ENCODE measurements at regions not wholly inside any gene's neighbourhood (a gene's known extent, or its start where the extent isn't known, plus 50 kb on each side); places are given as distances from the start of the nearest gene placed in this dataset.

DNA sequence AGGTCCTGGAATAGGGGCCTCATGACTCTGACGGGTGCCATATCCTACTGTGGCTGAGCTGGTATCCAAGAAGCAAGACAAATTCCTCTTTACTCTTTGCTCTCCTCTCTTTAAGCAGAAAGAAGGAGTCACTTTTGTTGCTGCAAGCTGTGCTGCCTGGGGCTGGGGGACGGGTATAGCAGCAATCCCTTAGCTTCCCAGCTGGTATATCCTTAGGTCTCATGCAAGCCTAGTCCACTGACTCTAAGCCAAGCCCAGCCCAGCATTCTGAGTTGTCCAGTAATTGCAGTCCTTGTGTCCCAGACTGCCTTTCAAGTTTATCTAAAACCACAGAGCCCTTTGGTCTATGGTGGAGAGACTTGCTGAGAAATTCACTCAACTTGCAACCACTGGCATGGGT is 893.0 kb upstream of the PRR20A start:
- TF ChIP-seq, protein P1, sequence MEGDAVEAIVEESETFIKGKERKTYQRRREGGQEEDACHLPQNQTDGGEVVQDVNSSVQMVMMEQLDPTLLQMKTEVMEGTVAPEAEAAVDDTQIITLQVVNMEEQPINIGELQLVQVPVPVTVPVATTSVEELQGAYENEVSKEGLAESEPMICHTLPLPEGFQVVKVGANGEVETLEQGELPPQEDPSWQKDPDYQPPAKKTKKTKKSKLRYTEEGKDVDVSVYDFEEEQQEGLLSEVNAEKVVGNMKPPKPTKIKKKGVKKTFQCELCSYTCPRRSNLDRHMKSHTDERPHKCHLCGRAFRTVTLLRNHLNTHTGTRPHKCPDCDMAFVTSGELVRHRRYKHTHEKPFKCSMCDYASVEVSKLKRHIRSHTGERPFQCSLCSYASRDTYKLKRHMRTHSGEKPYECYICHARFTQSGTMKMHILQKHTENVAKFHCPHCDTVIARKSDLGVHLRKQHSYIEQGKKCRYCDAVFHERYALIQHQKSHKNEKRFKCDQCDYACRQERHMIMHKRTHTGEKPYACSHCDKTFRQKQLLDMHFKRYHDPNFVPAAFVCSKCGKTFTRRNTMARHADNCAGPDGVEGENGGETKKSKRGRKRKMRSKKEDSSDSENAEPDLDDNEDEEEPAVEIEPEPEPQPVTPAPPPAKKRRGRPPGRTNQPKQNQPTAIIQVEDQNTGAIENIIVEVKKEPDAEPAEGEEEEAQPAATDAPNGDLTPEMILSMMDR (IDR thresholded peaks at IDR 0.05) = no peak
- TF ChIP-seq POLR2A (IDR thresholded peaks at IDR 0.05) = no peak
- WGBS, 4 donors = 54 to 74% (median 62%) methylated on average over 2 of the region's 2 CpGs
- no peak for DNase-seq
- H3K27me3 ChIP-seq = no peaks in the 10 kb centered on the region
- H3K4me1 ChIP-seq (replicated peaks in 1 of 2) = no peaks in the 10 kb centered on the region
- no peaks in the 10 kb centered on the region for H3K9me3 ChIP-seq (replicated peaks in 1 of 3)
- no peaks in the 10 kb centered on the region for H3K36me3 ChIP-seq (replicated peaks in 1 of 2)
- no peak overlapping the region for H3K4me3 ChIP-seq
- intact Hi-C loops (cut with DNase I) = no loop called here
- H3K27ac ChIP-seq = no peak overlapping the region

DNA sequence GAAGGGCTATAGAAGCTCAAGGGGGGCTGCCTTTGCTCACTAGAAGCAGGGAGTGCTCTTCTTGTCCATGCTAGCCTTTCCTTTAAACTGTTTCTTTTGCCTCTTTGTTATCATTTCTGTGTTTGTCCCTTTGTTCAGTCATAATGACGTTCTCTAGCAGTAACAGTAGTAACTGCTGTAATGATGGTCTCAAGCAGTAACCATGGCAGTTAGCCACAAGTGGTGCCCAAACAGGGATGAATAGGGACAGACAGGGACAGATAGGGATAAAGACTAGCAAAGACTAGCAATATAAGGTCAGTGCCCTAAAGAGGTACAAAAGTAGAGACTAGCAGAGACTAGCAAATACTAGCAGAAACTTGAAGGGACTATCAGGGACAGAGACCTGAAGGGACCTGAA is 869.0 kb upstream of the PRR20A start:
- TF ChIP-seq, protein P1 (IDR thresholded peaks at IDR 0.05) = no peak
- no peak for TF ChIP-seq POLR2A (IDR thresholded peaks at IDR 0.05)
- intact Hi-C loops (cut with DNase I) = no loop called here
- 47 to 63% (median 58%) methylated on average over 1 of the region's 1 CpG for WGBS, 4 donors
- DNase-seq = no peak
- no peaks in the 10 kb centered on the region for H3K27me3 ChIP-seq
- no peaks in the 10 kb centered on the region for H3K4me1 ChIP-seq (replicated peaks in 1 of 2)
- no peak overlapping the region for H3K27ac ChIP-seq
- H3K4me3 ChIP-seq = no peak overlapping the region
- H3K9me3 ChIP-seq (replicated peaks in 1 of 3) = no peaks in the 10 kb centered on the region
- no peaks in the 10 kb centered on the region for H3K36me3 ChIP-seq (replicated peaks in 1 of 2)

DNA sequence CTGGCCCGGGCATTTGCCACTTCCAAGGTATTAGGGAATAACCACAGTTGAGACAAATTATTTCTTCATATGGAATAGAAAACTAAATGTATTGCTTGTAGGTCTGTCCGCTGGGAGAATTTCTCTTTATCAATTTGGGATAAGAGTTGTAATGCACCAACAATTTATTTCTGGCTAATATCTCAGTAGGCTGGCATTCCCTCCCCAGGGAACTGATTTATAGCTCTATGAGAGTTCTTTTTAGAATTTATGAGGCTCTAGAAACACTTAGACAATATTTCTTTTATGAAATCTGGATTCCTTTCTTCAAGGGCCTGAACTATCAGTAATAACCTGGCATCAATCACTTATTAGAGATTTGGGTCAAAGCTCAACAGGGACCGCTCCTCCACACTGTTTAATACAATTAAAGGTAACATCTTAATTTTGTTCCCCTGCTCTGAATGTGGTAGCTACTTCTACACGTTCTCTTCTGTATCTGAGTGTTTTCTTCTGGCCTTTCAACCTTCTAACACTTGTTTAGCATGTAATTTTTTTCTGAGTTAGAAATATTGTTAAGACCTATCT is 857.4 kb upstream of the PRR20A start:
- 32 to 40% (median 37%) methylated on average over 4 of the region's 4 CpGs for WGBS, 4 donors
- no peak for DNase-seq
- no peak for TF ChIP-seq POLR2A (IDR thresholded peaks at IDR 0.05)
- TF ChIP-seq, protein P1 (IDR thresholded peaks at IDR 0.05) = no peak
- H3K36me3 ChIP-seq (replicated peaks in 1 of 2) = no peaks in the 10 kb centered on the region
- no peaks in the 10 kb centered on the region for H3K27me3 ChIP-seq
- H3K4me1 ChIP-seq (replicated peaks in 1 of 2) = no peaks in the 10 kb centered on the region
- H3K27ac ChIP-seq = no peak overlapping the region
- intact Hi-C loops (cut with DNase I) = no loop called here
- no peak overlapping the region for H3K4me3 ChIP-seq
- no peaks in the 10 kb centered on the region for H3K9me3 ChIP-seq (replicated peaks in 1 of 3)

DNA sequence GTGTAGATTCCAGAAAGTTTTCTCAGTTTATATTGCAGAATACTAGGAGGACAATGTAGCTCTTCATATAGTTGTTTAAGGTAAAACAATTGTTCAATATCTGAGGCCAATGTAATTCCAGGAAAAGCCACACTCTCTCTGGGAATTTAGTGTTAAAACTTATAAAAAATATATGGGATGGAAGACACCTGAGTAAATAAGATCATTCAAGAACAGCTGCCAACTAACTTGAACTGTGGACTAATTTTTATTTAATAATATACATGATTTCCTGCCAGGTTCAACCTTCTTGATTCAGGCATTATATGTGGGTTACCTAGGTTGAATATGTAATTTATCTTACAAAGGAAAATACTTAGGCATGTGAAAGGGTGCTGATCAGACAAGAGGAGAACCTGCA is 841.1 kb upstream of the PRR20A start:
- no peak for TF ChIP-seq POLR2A (IDR thresholded peaks at IDR 0.05)
- TF ChIP-seq, protein P1 (IDR thresholded peaks at IDR 0.05) = no peak
- no peak overlapping the region for H3K27ac ChIP-seq

More for the DNA sequence above, 841.1 kb upstream of the PRR20A start:
- DNase-seq = no peak
- Histone ChIP-seq H3K4me3 (no peak overlapping the region), H3K27me3 (no peaks in the 10 kb centered on the region), H3K4me1 (replicated peaks in 1 of 2) (no peaks in the 10 kb centered on the region), H3K9me3 (replicated peaks in 1 of 3) (no peaks in the 10 kb centered on the region), H3K36me3 (replicated peaks in 1 of 2) (no peaks in the 10 kb centered on the region)
- intact Hi-C loops (cut with DNase I) = no loop called here
